ENCODE measurements at regions not wholly inside any gene's neighbourhood (a gene's known extent, or its start where the extent isn't known, plus 50 kb on each side); places are given as distances from the start of the nearest gene placed in this dataset.

- no peak for DNase-seq (ENCODE audit: low read depth)
- TF ChIP-seq, protein P1, sequence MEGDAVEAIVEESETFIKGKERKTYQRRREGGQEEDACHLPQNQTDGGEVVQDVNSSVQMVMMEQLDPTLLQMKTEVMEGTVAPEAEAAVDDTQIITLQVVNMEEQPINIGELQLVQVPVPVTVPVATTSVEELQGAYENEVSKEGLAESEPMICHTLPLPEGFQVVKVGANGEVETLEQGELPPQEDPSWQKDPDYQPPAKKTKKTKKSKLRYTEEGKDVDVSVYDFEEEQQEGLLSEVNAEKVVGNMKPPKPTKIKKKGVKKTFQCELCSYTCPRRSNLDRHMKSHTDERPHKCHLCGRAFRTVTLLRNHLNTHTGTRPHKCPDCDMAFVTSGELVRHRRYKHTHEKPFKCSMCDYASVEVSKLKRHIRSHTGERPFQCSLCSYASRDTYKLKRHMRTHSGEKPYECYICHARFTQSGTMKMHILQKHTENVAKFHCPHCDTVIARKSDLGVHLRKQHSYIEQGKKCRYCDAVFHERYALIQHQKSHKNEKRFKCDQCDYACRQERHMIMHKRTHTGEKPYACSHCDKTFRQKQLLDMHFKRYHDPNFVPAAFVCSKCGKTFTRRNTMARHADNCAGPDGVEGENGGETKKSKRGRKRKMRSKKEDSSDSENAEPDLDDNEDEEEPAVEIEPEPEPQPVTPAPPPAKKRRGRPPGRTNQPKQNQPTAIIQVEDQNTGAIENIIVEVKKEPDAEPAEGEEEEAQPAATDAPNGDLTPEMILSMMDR (IDR thresholded peaks at IDR 0.05; ENCODE audit: insufficient read depth, low read depth, low read length) = no peak
- no peak overlapping the region for H3K4me3 ChIP-seq (ENCODE audit: low read depth, low read length)
These were observed 426.3 kb upstream of the POT1 start for GRCh38 chr7:125355899-125356298.

- TF ChIP-seq, protein P1 (IDR thresholded peaks at IDR 0.05; ENCODE audit: insufficient read depth, low read depth, low read length) = no peak
- no peak overlapping the region for H3K4me3 ChIP-seq (ENCODE audit: low read depth, low read length)
- no peak for DNase-seq (ENCODE audit: low read depth)
These were observed 417.6 kb upstream of the POT1 start for GRCh38 chr7:125347269-125347668.

GRCh38 chr7:125338110-125338509 lies 408.5 kb upstream of the POT1 start:
- TF ChIP-seq, protein P1 (IDR thresholded peaks at IDR 0.05; ENCODE audit: insufficient read depth, low read depth, low read length) = no peak
- DNase-seq (ENCODE audit: low read depth) = no peak
- H3K4me3 ChIP-seq (ENCODE audit: low read depth, low read length) = no peak overlapping the region

DNA sequence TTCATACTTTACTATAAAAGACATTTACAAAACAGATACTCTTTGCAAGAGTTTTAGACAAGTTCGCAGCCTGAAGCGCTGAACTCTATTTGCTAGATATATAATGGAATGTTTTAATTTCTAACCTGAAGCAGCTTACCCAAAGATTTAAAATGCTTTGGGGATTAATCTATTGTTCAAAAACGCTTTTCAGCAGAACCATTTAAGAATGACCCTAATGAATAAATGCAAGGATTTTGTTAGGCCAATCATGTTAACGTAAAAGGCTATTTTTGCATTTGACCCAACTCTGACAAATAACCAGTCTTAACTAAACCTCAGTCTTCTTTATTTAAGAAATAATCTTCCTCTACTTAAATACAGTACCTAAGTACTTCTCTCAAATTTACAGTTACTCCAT lies 406.7 kb upstream of the POT1 start:
- H3K4me3 ChIP-seq (ENCODE audit: low read depth, low read length) = no peak overlapping the region
- TF ChIP-seq, protein P1 (IDR thresholded peaks at IDR 0.05; ENCODE audit: insufficient read depth, low read depth, low read length) = no peak
- DNase-seq (ENCODE audit: low read depth) = no peak

DNA sequence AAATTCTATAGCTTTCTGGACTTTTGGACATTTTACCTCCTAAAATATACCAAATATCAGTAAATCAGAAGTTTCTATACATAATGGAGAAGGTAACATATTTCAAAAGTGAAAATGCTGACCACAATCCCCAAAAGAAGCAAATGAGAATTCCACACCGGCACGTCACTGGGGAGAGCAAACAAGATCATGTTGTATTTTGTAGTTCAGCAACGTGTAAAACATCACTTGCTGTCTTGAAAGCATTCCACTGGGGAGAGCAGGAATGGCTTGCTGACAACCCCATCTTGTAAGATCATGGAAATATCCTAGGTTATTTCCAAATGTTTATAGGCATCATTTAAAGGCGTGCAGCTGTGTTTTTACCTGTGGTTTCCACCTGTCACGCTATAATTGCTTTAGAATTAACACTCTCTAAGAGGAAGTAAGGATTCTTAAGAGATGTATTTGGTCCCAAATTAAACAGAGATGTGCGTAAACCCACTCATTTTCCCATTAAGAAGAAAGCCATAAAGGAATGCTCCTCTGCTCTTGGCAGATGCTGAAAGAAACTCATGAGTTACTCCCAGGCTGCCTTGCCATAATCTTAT lies 397.1 kb upstream of the POT1 start:
- DNase-seq (ENCODE audit: low read depth) = no peak
- no peak overlapping the region for H3K4me3 ChIP-seq (ENCODE audit: low read depth, low read length)
- TF ChIP-seq, protein P1 (IDR thresholded peaks at IDR 0.05; ENCODE audit: insufficient read depth, low read depth, low read length) = no peak

- TF ChIP-seq, protein P1 (IDR thresholded peaks at IDR 0.05; ENCODE audit: insufficient read depth, low read depth, low read length) = no peak
- no peak for DNase-seq (ENCODE audit: low read depth)
These were observed 386.8 kb upstream of the POT1 start for GRCh38 chr7:125316466-125316865.

More at GRCh38 chr7:125316466-125316865, 386.8 kb upstream of the POT1 start:
- no peak overlapping the region for H3K4me3 ChIP-seq (ENCODE audit: low read depth, low read length)
